H9 (cell line): ENCODE measurements at regions not wholly inside any gene's neighbourhood (a gene's known extent, or its start where the extent isn't known, plus 50 kb on each side); places are given as distances from the start of the nearest gene placed in this dataset.

Experiments
- DNase-seq: peaks from one replicate; pipeline ENCODE4 v3.0.0-alpha.2; 2017
- H2AFZ ChIP-seq: one replicate; pipeline ENCODE4 v1.6.1; 2013; ENCODE audit warnings: mild to moderate bottlenecking, low read length, control low read depth, moderate library complexity
- H2AK5ac ChIP-seq: 2 replicates; pipeline ENCODE4 v1.6.1; 2013; ENCODE audit warnings: low read length, control low read depth, mixed read lengths; ENCODE audit not compliant: insufficient read length
- H2BK120ac ChIP-seq: one replicate; pipeline ENCODE4 v1.6.1; 2013; ENCODE audit warnings: low read depth, mild to moderate bottlenecking, low read length, control low read depth, inconsistent platforms; ENCODE audit not compliant: poor library complexity, severe bottlenecking
- H2BK12ac ChIP-seq: 2 replicates; pipeline ENCODE4 v1.6.1; 2013; ENCODE audit warnings: low read length, control low read depth, mixed read lengths, low read depth; ENCODE audit not compliant: insufficient read length
- H2BK15ac ChIP-seq: 2 replicates; pipeline ENCODE4 v1.6.1; 2013; ENCODE audit warnings: low read depth, low read length, control low read depth
- H2BK20ac ChIP-seq: one replicate; pipeline ENCODE4 v1.6.1; 2013; ENCODE audit warnings: low read depth, mild to moderate bottlenecking, low read length, control low read depth, inconsistent platforms; ENCODE audit not compliant: poor library complexity, severe bottlenecking
- H2BK5ac ChIP-seq: 2 replicates; pipeline ENCODE4 v1.6.1; 2013; ENCODE audit warnings: low read length, control low read depth, mixed read lengths; ENCODE audit not compliant: insufficient read length
- H3K14ac ChIP-seq: 2 replicates; pipeline ENCODE4 v1.6.1; 2013; ENCODE audit warnings: low read length, control low read depth; ENCODE audit not compliant: insufficient read depth
- H3K18ac ChIP-seq: 2 replicates; pipeline ENCODE4 v1.6.1; 2013; ENCODE audit warnings: low read depth, mild to moderate bottlenecking, mixed read lengths, low read length, control low read depth; ENCODE audit not compliant: insufficient read length
- H3K23ac ChIP-seq: 2 replicates; pipeline ENCODE4 v1.6.1; 2013; ENCODE audit warnings: low read length, control low read depth, mixed read lengths, low read depth; ENCODE audit not compliant: insufficient read length
- H3K23me2 ChIP-seq: 2 replicates; pipeline ENCODE4 v1.6.1; 2013; ENCODE audit warnings: low read depth, mild to moderate bottlenecking, mixed read lengths, low read length, control low read depth; ENCODE audit not compliant: insufficient read length, poor library complexity, severe bottlenecking
- H3K27ac ChIP-seq: 2 replicates; pipeline ENCODE4 v1.5.1; 2013; ENCODE audit warnings: low read length, control low read depth, mixed read lengths, low read depth; ENCODE audit not compliant: insufficient read length
- H3K27me3 ChIP-seq: 2 replicates; pipeline ENCODE4 v1.6.1; 2013; ENCODE audit warnings: low read length, control low read depth, inconsistent platforms; ENCODE audit not compliant: insufficient read depth
- H3K4ac ChIP-seq: 2 replicates; pipeline ENCODE4 v1.6.1; 2013; ENCODE audit warnings: low read depth, mild to moderate bottlenecking, control low read depth, inconsistent platforms, low read length, moderate library complexity
- H3K4me1 ChIP-seq: 2 replicates; pipeline ENCODE4 v1.6.1; 2013; ENCODE audit warnings: low read length, control low read depth, inconsistent platforms; ENCODE audit not compliant: insufficient read depth
- H3K4me2 ChIP-seq: 2 replicates; pipeline ENCODE4 v1.6.1; 2013; ENCODE audit warnings: low read length, control low read depth, mixed read lengths; ENCODE audit not compliant: insufficient read length, insufficient read depth
- H3K56ac ChIP-seq: 2 replicates; pipeline ENCODE4 v1.6.1; 2013; ENCODE audit warnings: low read depth, mild to moderate bottlenecking, mixed read lengths, low read length, control low read depth; ENCODE audit not compliant: insufficient read length
- H3K79me1 ChIP-seq: 2 replicates; pipeline ENCODE4 v1.6.1; 2013; ENCODE audit warnings: low read depth, mild to moderate bottlenecking, moderate library complexity, low read length, control low read depth, inconsistent platforms; ENCODE audit not compliant: insufficient read depth, poor library complexity, severe bottlenecking
- H3K79me2 ChIP-seq: 2 replicates; pipeline ENCODE4 v1.6.1; 2013; ENCODE audit warnings: low read length, control low read depth, inconsistent platforms; ENCODE audit not compliant: insufficient read depth
- H3K9ac ChIP-seq: 2 replicates; pipeline ENCODE4 v1.6.1; 2013; ENCODE audit warnings: low read length, control low read depth, mixed read lengths; ENCODE audit not compliant: insufficient read length; ENCODE audit errors: extremely low read depth
- H3K9me3 ChIP-seq: one replicate; pipeline ENCODE4 v1.6.1; 2013; ENCODE audit warnings: low read depth, low read length, inconsistent platforms; ENCODE audit not compliant: control insufficient read depth
- H3T11ph ChIP-seq: one replicate; pipeline ENCODE4 v1.6.1; 2013; ENCODE audit warnings: mild to moderate bottlenecking, low read length, control low read depth, inconsistent platforms
- H4K20me1 ChIP-seq: one replicate; pipeline ENCODE4 v1.6.1; 2013; ENCODE audit not compliant: control insufficient read depth, insufficient read length, insufficient read depth
- H4K5ac ChIP-seq: 2 replicates; pipeline ENCODE4 v1.6.1; 2013; ENCODE audit warnings: low read depth, mild to moderate bottlenecking, mixed read lengths, low read length, control low read depth; ENCODE audit not compliant: insufficient read length
- H4K8ac ChIP-seq: replicated peaks from 2 replicates; pipeline ENCODE4 v1.6.1; 2013; ENCODE audit warnings: low read length, control low read depth, mixed read lengths, low read depth; ENCODE audit not compliant: insufficient read length
- H4K91ac ChIP-seq: 2 replicates; pipeline ENCODE4 v1.6.1; 2013; ENCODE audit warnings: low read depth, mild to moderate bottlenecking, moderate library complexity, mixed read lengths, low read length, control low read depth; ENCODE audit not compliant: insufficient read length
- H3K27ac Mint-ChIP-seq, 3 experiments: 2 replicates in 2 of 3; 3 replicates in 1 of 3; pipeline ENCODE4 v1.8.0; 2020 to 2021; ENCODE audit warnings: mixed read lengths in 3 of 3, mild to moderate bottlenecking in 1 of 3, moderate library complexity in 1 of 3
- H3K27me3 Mint-ChIP-seq: 2 replicates; pipeline ENCODE4 v1.8.0; 2021; ENCODE audit warnings: low read depth, mild to moderate bottlenecking, moderate library complexity, mixed read lengths
- H3K36me3 Mint-ChIP-seq, 3 experiments: 2 replicates in 2 of 3; 3 replicates in 1 of 3; pipeline ENCODE4 v1.8.0; 2020 to 2021; ENCODE audit warnings: low read depth in 3 of 3, mixed read lengths in 3 of 3; ENCODE audit not compliant: insufficient read depth in 1 of 3
- H3K4me1 Mint-ChIP-seq, 2 experiments: 2 replicates each; pipeline ENCODE4 v1.8.0; 2020; ENCODE audit warnings: mixed read lengths in 2 of 2
- H3K4me3 Mint-ChIP-seq, 2 experiments: 2 replicates in 1 of 2; 3 replicates in 1 of 2; pipeline ENCODE4 v1.8.0; 2020 to 2021; ENCODE audit warnings: mild to moderate bottlenecking in 2 of 2, mixed read lengths in 2 of 2, moderate library complexity in 1 of 2
- H3K9me3 Mint-ChIP-seq, 2 experiments: 2 replicates in 1 of 2; 3 replicates in 1 of 2; pipeline ENCODE4 v1.8.0; 2020; ENCODE audit warnings: mild to moderate bottlenecking in 2 of 2, mixed read lengths in 2 of 2, moderate library complexity in 1 of 2
- CTCF ChIP-seq: fragments of 200-600 bp; sonication (generic); conservative IDR thresholded peaks from 3 replicates; pipeline ENCODE4 v1.8.0; 2021; ENCODE audit warnings: antibody characterized with exemption, mild to moderate bottlenecking
- WGBS: extraction: QIAGEN DNeasy Blood & Tissue Kit; methylation state at CpG from one replicate; pipeline ENCODE4 v1.1.7; 2013; ENCODE audit warnings: missing lambda C conversion rate, low lambda C conversion rate, mixed read lengths; ENCODE audit not compliant: insufficient read length; ENCODE audit errors: extremely low coverage; 5-methylcytosine and 5-hydroxymethylcytosine counted together

- H2AK5ac ChIP-seq, result no peak overlapping the region
- H3K36me3 Mint-ChIP-seq, result no peaks in the 10 kb centered on the region
- no peak overlapping the region for H3K18ac ChIP-seq
- H3K27ac Mint-ChIP-seq, result no peak overlapping the region
- no peak for DNase-seq
- no peak overlapping the region for H4K8ac ChIP-seq
- H3K4me2 ChIP-seq, result no peak overlapping the region
- no peak overlapping the region for H4K5ac ChIP-seq
- no peak for TF ChIP-seq CTCF
- H4K20me1 ChIP-seq, result no peaks in the 10 kb centered on the region
- H2BK12ac ChIP-seq, result no peak overlapping the region
- no peak overlapping the region for H2AFZ ChIP-seq
- H3K79me2 ChIP-seq, result no peaks in the 10 kb centered on the region
- no peak overlapping the region for H2BK120ac ChIP-seq
- H3K23me2 ChIP-seq, result no peaks in the 10 kb centered on the region
- peaks cover 0 to 5% of the 10 kb centered on the region in 2 experiments; a peak in 2 of 4 replicates for H3K4me1 Mint-ChIP-seq
- no peaks in the 10 kb centered on the region for H3K79me1 ChIP-seq
- H2BK15ac ChIP-seq, result no peak overlapping the region
- no peak overlapping the region for H3K14ac ChIP-seq
- no peak overlapping the region; a peak in 1 of 5 replicates for H3K4me3 Mint-ChIP-seq
- no peak overlapping the region for H2BK20ac ChIP-seq
- no peak overlapping the region for H3K9ac ChIP-seq
- no CpG with 5 or more reads among the region's 6 CpGs for WGBS
- no peak overlapping the region for H4K91ac ChIP-seq
- no peaks in the 10 kb centered on the region for H3K9me3 ChIP-seq
- H3K9me3 Mint-ChIP-seq, result no peaks in the 10 kb centered on the region; a peak in 1 of 5 replicates
- H3K27me3 Mint-ChIP-seq, result no peaks in the 10 kb centered on the region
- H3K27me3 ChIP-seq, result no peaks in the 10 kb centered on the region
- no peak overlapping the region for H2BK5ac ChIP-seq
- no peak overlapping the region for H3K4ac ChIP-seq
- H3K56ac ChIP-seq, result no peak overlapping the region
- H3K23ac ChIP-seq, result no peak overlapping the region
- H3K27ac ChIP-seq, result no peak overlapping the region
- no peaks in the 10 kb centered on the region; the same call in 1 of the 2 replicates for H3K4me1 ChIP-seq
- H3T11ph ChIP-seq, result no peak overlapping the region
Measured at GRCh38 chr20:39338469-39339376, 376.6 kb downstream of the DHX35 start.
